ENCODE measurements at regions not wholly inside any gene's neighbourhood (a gene's known extent, or its start where the extent isn't known, plus 50 kb on each side); places are given as distances from the start of the nearest gene placed in this dataset.

DNA sequence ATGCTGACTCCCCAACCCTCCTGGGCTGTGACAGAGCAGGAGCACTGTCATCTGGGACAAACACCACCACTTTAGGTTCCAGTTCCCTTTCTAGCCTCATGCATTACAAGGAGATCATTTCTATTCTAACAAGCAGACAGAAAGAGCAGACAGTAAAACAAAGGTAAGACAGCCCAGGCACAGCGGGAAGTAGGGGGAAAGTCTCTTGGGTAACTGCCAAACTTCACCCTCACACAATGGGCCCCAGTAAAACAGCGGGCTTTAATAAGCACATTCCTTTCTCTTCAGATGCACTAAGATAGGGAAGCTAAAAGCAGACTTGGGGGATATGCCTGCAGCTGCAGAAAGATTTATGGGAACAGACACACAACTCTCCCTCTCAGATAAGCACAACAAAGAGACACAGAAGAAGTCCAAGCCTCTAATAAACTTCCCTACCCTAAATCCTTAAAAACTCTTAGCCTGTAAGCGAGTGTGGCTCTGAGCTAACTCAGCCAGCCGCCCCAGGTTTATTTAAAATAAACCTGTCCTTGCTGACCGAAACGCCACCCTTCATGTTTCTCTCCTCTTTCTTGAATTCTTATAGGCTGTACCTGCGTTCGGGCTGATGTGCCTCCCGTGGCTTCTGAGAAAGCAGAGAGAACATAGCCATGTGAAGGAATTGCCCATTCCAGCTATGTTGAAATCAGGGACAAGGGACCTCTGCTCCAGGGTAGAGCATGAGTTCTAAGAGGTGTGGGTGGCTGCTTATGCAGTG is 726.8 kb upstream of the DDX18 start:
- intact Hi-C loops (cut with micrococcal nuclease): no loop called here
- Histone ChIP-seq H3K9me3 (ENCODE audit: control insufficient read depth in 1 of 2, insufficient read depth in 1 of 2, low read depth in 1 of 2, low read length in 2 of 2) (peaks cover 3 to 18% of the 10 kb centered on the region in 2 experiments; a peak in 2 of 4 replicates), H3K36me3 (ENCODE audit: control insufficient read depth in 1 of 2, insufficient read depth in 2 of 2, low read length in 2 of 2) (no peaks in the 10 kb centered on the region), H3K4me2 (ENCODE audit: low read length) (no peak overlapping the region), H3K9me2 (ENCODE audit: insufficient read depth) (no peaks in the 10 kb centered on the region), H3K79me2 (ENCODE audit: insufficient read depth, low read length) (no peaks in the 10 kb centered on the region), H3K27me3 (ENCODE audit: insufficient read depth, low read length) (no peaks in the 10 kb centered on the region), H3K9ac (ENCODE audit: low read length) (no peak overlapping the region), H3K27ac (ENCODE audit: low read depth, low read length) (no peak overlapping the region), H2AFZ (ENCODE audit: low read depth, low read length, poor library complexity, severe bottlenecking) (no peak overlapping the region), H3K4me3 (replicated peaks in 1 of 2; ENCODE audit: low read depth in 1 of 2, low read length in 2 of 2) (no peak overlapping the region), H4K20me1 (ENCODE audit: insufficient read depth) (no peaks in the 10 kb centered on the region), H3K4me1 (ENCODE audit: control insufficient read depth in 1 of 2, insufficient read depth in 2 of 2, low read length in 2 of 2) (no peaks in the 10 kb centered on the region)
- no peak for DNase-seq (ENCODE audit: low read depth, low spot score)
- ChIA-PET CTCF (no interaction called here), POLR2A (no interaction called here), RAD21 (ENCODE audit: low non-redundant PET in 1 of 2, low total read pairs in 2 of 2, uncharacterized antibody in 2 of 2, unreplicated experiment in 2 of 2) (no interaction called here)
- BruUV-seq (replicated peaks): no TSS peak
- no peak for TF ChIP-seq EZH2 (IDR thresholded peaks at IDR 0.05)
- TF ChIP-seq JUND (IDR thresholded peaks at IDR 0.05): no peak
- no peak for TF ChIP-seq ATF3 (IDR thresholded peaks at IDR 0.05)
- TF ChIP-seq POLR2A (IDR thresholded peaks at IDR 0.05; ENCODE audit: borderline replicate concordance, extremely low read depth, insufficient read depth, insufficient read length): no peak
- TF ChIP-seq REST (IDR thresholded peaks at IDR 0.05; ENCODE audit: low read depth): no peak
- TF ChIP-seq, protein P1, sequence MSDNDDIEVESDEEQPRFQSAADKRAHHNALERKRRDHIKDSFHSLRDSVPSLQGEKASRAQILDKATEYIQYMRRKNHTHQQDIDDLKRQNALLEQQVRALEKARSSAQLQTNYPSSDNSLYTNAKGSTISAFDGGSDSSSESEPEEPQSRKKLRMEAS (IDR thresholded peaks at IDR 0.05): no peak
- TF ChIP-seq EZH2phosphoT487 (IDR thresholded peaks at IDR 0.05; ENCODE audit: borderline replicate concordance): no peak
- no peak for TF ChIP-seq ZNF274 (IDR thresholded peaks at IDR 0.05; ENCODE audit: low read depth, low read length)
- no peak for TF ChIP-seq RAD21 (IDR thresholded peaks at IDR 0.05; ENCODE audit: low read depth)
- no peak for TF ChIP-seq FOSL1 (IDR thresholded peaks at IDR 0.05; ENCODE audit: low read depth)
- TF ChIP-seq POLR2AphosphoS5 (IDR thresholded peaks at IDR 0.05; ENCODE audit: low read depth, low read length): no peak
- no peak for TF ChIP-seq CBX3 (IDR thresholded peaks at IDR 0.05; ENCODE audit: low read depth)
- no peak for TF ChIP-seq CEBPB (IDR thresholded peaks at IDR 0.05; ENCODE audit: low read depth)
- no peak for TF ChIP-seq SRF (IDR thresholded peaks at IDR 0.05; ENCODE audit: low read depth)
- no peak for TF ChIP-seq ZBTB33 (IDR thresholded peaks at IDR 0.05; ENCODE audit: extremely low read depth, insufficient replicate concordance, low read length)
- no peak for TF ChIP-seq SIN3A (IDR thresholded peaks at IDR 0.05; ENCODE audit: low read depth)
- TF ChIP-seq YY1 (IDR thresholded peaks at IDR 0.05; ENCODE audit: extremely low read depth, insufficient replicate concordance, low read depth, low read length): no peak
- TF ChIP-seq SP1 (IDR thresholded peaks at IDR 0.05; ENCODE audit: low read depth): no peak
- no peak for TF ChIP-seq ELF1 (IDR thresholded peaks at IDR 0.05; ENCODE audit: borderline replicate concordance, low read depth)
- no peak for TF ChIP-seq EGR1 (IDR thresholded peaks at IDR 0.05; ENCODE audit: low read depth)
- no peak for ATAC-seq
